Sciatic nerve (tissue), 2 donors: ENCODE measurements at regions not wholly inside any gene's neighbourhood (a gene's known extent, or its start where the extent isn't known, plus 50 kb on each side); places are given as distances from the start of the nearest gene placed in this dataset.

ENCODE experiments used
- ATAC-seq: fragments of 200-7000 bp; cut with Tn5 transposase; one replicate; pipeline ENCODE4 v1.9.1; 2020; ENCODE audit warnings: mild to moderate bottlenecking, moderate library complexity
- DNase-seq: peaks from one replicate; pipeline ENCODE4 v3.0.0-alpha.2; 2020; ENCODE audit warnings: low spot score
- intact Hi-C: fragments of 100-400 bp; cut with DNase I; formaldehyde crosslinking; loops from one replicate; pipeline ENCODE4 v1.14.2; 2022
- donor health status: DM: no; HTN: no; CAD: no.
- donor health status: DM: no; HTN: no; CAD: no.

DNA sequence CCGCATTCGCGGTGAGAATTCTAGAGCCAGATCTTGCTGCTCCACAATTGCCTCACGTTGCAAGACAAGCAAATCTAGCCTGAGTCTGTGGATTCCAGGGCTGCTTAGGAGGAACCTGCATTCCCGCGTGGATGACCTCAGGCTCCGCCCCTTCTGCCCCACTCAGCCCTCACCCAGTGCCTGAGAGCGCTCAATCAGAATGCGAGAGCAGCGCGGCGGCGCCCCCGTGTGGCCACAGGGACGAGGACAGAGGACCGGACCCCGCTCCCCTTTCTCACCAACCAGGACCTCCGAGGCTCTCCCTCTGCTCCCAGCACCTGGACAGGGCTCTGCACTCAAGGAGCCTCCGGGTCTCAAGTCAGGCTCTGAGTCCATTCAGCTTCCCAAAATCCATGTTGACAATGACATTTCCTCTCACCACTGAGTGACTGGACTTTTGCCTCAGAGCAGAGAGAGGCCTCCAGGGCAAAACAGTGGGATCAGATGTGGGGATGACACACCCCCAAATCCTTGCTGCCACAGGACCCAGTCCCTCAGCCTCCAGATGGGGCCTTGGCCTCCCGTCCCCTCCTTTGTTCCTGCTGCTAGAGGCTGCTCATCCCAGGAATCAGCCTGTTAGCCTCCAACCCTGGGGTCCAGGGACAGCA lies 52.0 kb downstream of the RPP21 start:
- DNase-seq (peak; percentile 89), ATAC-seq (peak; percentile 93)
- intact Hi-C loops = no loop called here

GRCh38 chr6:30397697-30398096 lies 52.7 kb downstream of the RPP21 start:
- no peak for ATAC-seq
- intact Hi-C loops = no loop called here
- no peak for DNase-seq

- intact Hi-C loops = no loop called here
- no peak for DNase-seq
- ATAC-seq = no peak
Measured at GRCh38 chr6:30399390-30400058, 54.6 kb downstream of the RPP21 start.

- DNase-seq = no peak
- intact Hi-C loops = no loop called here
Measured at GRCh38 chr6:30405934-30406333, 61.0 kb downstream of the RPP21 start.

DNA sequence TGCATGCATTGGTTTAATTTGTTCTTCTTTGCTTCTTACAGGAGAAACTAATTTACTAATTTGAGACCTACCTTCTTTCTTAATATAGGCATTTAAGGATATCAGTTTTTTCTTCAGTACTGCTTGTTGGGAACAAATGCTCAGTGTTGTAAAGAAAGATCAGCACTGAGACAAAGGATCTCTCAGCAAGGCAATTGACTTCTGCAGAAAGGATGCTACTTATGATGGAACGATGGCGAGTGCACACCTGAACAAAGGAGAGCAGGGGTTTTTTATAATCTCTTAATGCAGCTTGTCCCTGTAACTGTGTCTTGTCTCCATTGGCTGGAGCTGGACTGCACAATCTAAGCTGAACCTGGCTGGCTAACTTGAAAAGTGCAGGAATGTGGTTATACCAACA lies 64.2 kb downstream of the RPP21 start:
- intact Hi-C loops = no loop called here
- ATAC-seq = no peak

More at GRCh38 chr6:30405934-30406333, 61.0 kb downstream of the RPP21 start:
- ATAC-seq = no peak

GRCh38 chr6:30411515-30412207 lies 66.7 kb downstream of the RPP21 start:
- ATAC-seq = no peak

More for the DNA sequence above, 64.2 kb downstream of the RPP21 start:
- DNase-seq = no peak

DNA sequence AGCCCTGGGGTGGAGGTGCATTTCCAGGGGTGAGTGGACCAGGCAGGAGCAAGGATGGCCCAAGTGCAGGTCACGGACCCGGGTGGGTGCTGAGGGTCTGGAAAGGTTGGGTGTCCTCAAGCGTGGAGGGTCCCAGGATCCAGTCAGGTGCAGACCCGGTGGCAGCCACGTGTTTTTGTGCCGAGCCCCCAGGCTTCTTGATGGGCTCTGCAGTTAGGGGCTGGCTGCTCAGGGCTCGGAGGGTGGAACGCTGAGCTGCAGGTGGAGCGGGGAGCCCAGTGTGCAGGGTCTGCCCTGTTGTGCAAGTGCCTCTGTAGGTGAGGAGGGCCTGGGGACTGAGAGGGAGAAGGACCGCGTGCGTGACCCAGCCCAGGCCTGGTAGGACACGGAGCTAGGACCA lies 70.9 kb upstream of the HLA-E start:
- no peak for ATAC-seq
- no peak for DNase-seq
- intact Hi-C loops = no loop called here

More at GRCh38 chr6:30411515-30412207, 66.7 kb downstream of the RPP21 start:
- intact Hi-C loops = no loop called here
- peak; percentile 60 for DNase-seq

GRCh38 chr6:30424549-30424948 lies 64.8 kb upstream of the HLA-E start:
- ATAC-seq = no peak
- intact Hi-C loops = no loop called here
- DNase-seq = no peak
